SK-N-SH (cell line): ENCODE measurements at regions not wholly inside any gene's neighbourhood (a gene's known extent, or its start where the extent isn't known, plus 50 kb on each side); places are given as distances from the start of the nearest gene placed in this dataset.

Source experiments
- CTCF ChIP-seq: fragments of 200-600 bp; sonication (generic); IDR thresholded peaks from 2 replicates; pipeline ENCODE4 v1.6.1; 2017; ENCODE audit warnings: antibody characterized with exemption, mild to moderate bottlenecking, moderate library complexity
- FOSL2 ChIP-seq: IDR thresholded peaks from 2 replicates; pipeline ENCODE4 v1.4.0; 2012; ENCODE audit warnings: low read depth, mild to moderate bottlenecking, moderate library complexity, borderline replicate concordance
- GABPA ChIP-seq: IDR thresholded peaks from 2 replicates; pipeline ENCODE4 v1.4.0; 2012; ENCODE audit warnings: low read depth, mild to moderate bottlenecking
- MEF2A ChIP-seq: IDR thresholded peaks from 2 replicates; pipeline ENCODE4 v1.4.0; 2012; ENCODE audit warnings: low read depth, borderline replicate concordance
- RCOR1 ChIP-seq: fragments of 150-350 bp; IDR thresholded peaks from 2 replicates; pipeline ENCODE4 v1.6.1; 2017; ENCODE audit warnings: antibody characterized with exemption, low read length
- YY1 ChIP-seq: IDR thresholded peaks from 2 replicates; pipeline ENCODE4 v1.4.0; 2012; ENCODE audit warnings: low read depth, mild to moderate bottlenecking

- TF ChIP-seq RCOR1 (no peak), GABPA (no peak), CTCF (no peak), FOSL2 (no peak), MEF2A (no peak), YY1 (no peak)
Measured at GRCh38 chr12:86799616-86800015, 543.4 kb upstream of the MGAT4C start.
